Astrocyte (in vitro differentiated cells and primary cell): ENCODE measurements at regions not wholly inside any gene's neighbourhood (a gene's known extent, or its start where the extent isn't known, plus 50 kb on each side); places are given as distances from the start of the nearest gene placed in this dataset.

ENCODE experiments used
- DNase-seq: peaks from one replicate; pipeline ENCODE4 v3.0.0-alpha.2; 2010; ENCODE audit warnings: low read depth
- FAIRE-seq: peaks from 2 replicates; lab custom pipeline; 2011; peaks lifted over from hg19 to GRCh38; lab: Jason Lieb, UNC
- H2AFZ ChIP-seq: 2 replicates; pipeline ENCODE4 v1.6.0; 2012; ENCODE audit warnings: low read depth, low read length, inconsistent platforms
- H3K27ac ChIP-seq: 2 replicates; pipeline ENCODE4 v1.5.1; 2011; ENCODE audit warnings: low read depth, low read length, inconsistent platforms
- H3K27me3 ChIP-seq: 2 replicates; pipeline ENCODE4 v1.6.0; 2011; ENCODE audit warnings: low read length, inconsistent platforms; ENCODE audit not compliant: insufficient read depth
- H3K36me3 ChIP-seq: 2 replicates; pipeline ENCODE4 v1.5.1; 2011; ENCODE audit warnings: low read length, inconsistent platforms; ENCODE audit not compliant: insufficient read depth
- H3K4me1 ChIP-seq: 2 replicates; pipeline ENCODE4 v1.5.1; 2011; ENCODE audit warnings: low read length, inconsistent platforms; ENCODE audit not compliant: insufficient read depth
- H3K4me2 ChIP-seq: 2 replicates; pipeline ENCODE4 v1.6.0; 2012; ENCODE audit warnings: low read length, inconsistent platforms
- H3K4me3 ChIP-seq: 2 replicates; pipeline ENCODE4 v1.5.1; 2011; ENCODE audit warnings: low read depth, mild to moderate bottlenecking, low read length, inconsistent platforms; ENCODE audit not compliant: insufficient read depth
- H3K79me2 ChIP-seq: 2 replicates; pipeline ENCODE4 v1.6.0; 2012; ENCODE audit warnings: mild to moderate bottlenecking, low read length, inconsistent platforms; ENCODE audit not compliant: insufficient read depth
- H3K9ac ChIP-seq: 2 replicates; pipeline ENCODE4 v1.6.0; 2012; ENCODE audit warnings: mild to moderate bottlenecking, low read length, inconsistent platforms
- H3K9me3 ChIP-seq: 2 replicates; pipeline ENCODE4 v1.5.1; 2012; ENCODE audit warnings: low read depth, mild to moderate bottlenecking, low read length, inconsistent platforms; ENCODE audit not compliant: insufficient read depth
- H4K20me1 ChIP-seq: 2 replicates; pipeline ENCODE4 v1.6.0; 2012; ENCODE audit warnings: low read length, inconsistent platforms; ENCODE audit not compliant: insufficient read depth
- H3K27ac Mint-ChIP-seq: one replicate; pipeline ENCODE4 v1.8.0; 2021; ENCODE audit warnings: mild to moderate bottlenecking, mixed read lengths; ENCODE audit not compliant: unreplicated experiment
- H3K27me3 Mint-ChIP-seq: one replicate; pipeline ENCODE4 v1.8.0; 2021; ENCODE audit warnings: low read depth, mixed read lengths; ENCODE audit not compliant: unreplicated experiment
- H3K36me3 Mint-ChIP-seq: one replicate; pipeline ENCODE4 v1.8.0; 2021; ENCODE audit warnings: low read depth, mixed read lengths; ENCODE audit not compliant: unreplicated experiment
- H3K4me1 Mint-ChIP-seq: one replicate; pipeline ENCODE4 v1.8.0; 2021; ENCODE audit warnings: low read depth, mixed read lengths; ENCODE audit not compliant: unreplicated experiment
- H3K4me3 Mint-ChIP-seq: one replicate; pipeline ENCODE4 v1.8.0; 2021; ENCODE audit warnings: mild to moderate bottlenecking, moderate library complexity, mixed read lengths; ENCODE audit not compliant: unreplicated experiment
- H3K9me3 Mint-ChIP-seq: one replicate; pipeline ENCODE4 v1.8.0; 2021; ENCODE audit warnings: mild to moderate bottlenecking, mixed read lengths; ENCODE audit not compliant: unreplicated experiment
- EZH2 ChIP-seq: IDR thresholded peaks from 2 replicates; pipeline ENCODE4 v1.6.1; 2012; ENCODE audit warnings: mild to moderate bottlenecking, low read length, inconsistent platforms; ENCODE audit not compliant: insufficient read depth
- TF ChIP-seq, protein P1 (sequence below): IDR thresholded peaks from 2 replicates; pipeline ENCODE4 v1.5.1; 2011; ENCODE audit warnings: low read depth, mild to moderate bottlenecking, inconsistent platforms, low read length, moderate library complexity; ENCODE audit not compliant: insufficient read depth

DNA sequence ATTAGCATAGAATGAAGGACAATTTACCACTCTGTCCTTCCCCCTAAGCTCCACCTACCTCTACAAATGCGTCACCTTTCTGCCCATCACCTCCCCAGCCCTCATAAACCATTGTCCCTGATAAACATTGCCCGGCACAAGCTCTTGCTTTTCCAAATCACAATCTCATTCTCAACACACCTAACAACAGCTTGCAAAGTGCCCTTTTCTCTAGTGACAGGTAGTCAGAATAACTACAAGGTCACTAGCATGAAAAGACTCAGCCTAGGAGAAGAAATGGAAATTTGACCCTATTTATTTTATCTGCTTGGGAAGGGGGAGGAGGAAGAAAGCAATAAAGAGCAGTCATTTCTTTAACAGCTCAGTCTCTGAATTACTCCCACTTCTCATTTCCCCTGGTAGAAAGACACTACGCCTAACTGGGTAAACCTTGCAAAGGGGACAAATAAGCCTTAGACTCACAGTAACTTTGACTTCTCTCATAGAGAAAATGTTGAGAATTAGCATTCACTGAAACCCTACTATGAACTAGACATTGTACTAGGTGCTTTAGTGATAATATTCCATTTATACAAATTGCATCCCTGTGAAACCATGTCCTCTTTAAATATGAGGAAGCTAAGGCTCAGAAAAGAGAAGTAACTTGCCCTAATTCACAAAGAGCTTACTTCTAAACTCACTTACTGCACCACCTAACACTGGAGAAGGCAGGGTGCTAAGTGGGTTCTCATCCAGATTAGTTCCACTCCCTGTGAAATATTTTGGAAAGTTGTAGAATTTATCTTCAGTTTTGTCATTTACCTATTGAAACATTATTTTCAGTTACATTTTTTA, 116.2 kb upstream of the FNDC3A start:
- Histone ChIP-seq H3K4me3 (no peak overlapping the region), H3K9ac (no peak overlapping the region), H3K27ac (no peak overlapping the region), H3K4me1 (no peaks in the 10 kb centered on the region), H2AFZ (no peak overlapping the region), H3K9me3 (no peaks in the 10 kb centered on the region), H4K20me1 (no peaks in the 10 kb centered on the region), H3K27me3 (no peaks in the 10 kb centered on the region), H3K4me2 (no peak overlapping the region), H3K36me3 (no peaks in the 10 kb centered on the region), H3K79me2 (no peaks in the 10 kb centered on the region)
- no peak for DNase-seq
- no peak for TF ChIP-seq EZH2
- TF ChIP-seq, protein P1, sequence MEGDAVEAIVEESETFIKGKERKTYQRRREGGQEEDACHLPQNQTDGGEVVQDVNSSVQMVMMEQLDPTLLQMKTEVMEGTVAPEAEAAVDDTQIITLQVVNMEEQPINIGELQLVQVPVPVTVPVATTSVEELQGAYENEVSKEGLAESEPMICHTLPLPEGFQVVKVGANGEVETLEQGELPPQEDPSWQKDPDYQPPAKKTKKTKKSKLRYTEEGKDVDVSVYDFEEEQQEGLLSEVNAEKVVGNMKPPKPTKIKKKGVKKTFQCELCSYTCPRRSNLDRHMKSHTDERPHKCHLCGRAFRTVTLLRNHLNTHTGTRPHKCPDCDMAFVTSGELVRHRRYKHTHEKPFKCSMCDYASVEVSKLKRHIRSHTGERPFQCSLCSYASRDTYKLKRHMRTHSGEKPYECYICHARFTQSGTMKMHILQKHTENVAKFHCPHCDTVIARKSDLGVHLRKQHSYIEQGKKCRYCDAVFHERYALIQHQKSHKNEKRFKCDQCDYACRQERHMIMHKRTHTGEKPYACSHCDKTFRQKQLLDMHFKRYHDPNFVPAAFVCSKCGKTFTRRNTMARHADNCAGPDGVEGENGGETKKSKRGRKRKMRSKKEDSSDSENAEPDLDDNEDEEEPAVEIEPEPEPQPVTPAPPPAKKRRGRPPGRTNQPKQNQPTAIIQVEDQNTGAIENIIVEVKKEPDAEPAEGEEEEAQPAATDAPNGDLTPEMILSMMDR, result no peak
- Mint-ChIP-seq H3K4me3 (no peak overlapping the region), H3K4me1 (no peaks in the 10 kb centered on the region), H3K27ac (no peak overlapping the region), H3K9me3 (no peaks in the 10 kb centered on the region), H3K36me3 (no peaks in the 10 kb centered on the region), H3K27me3 (no peaks in the 10 kb centered on the region)
- FAIRE-seq, result no peak

DNA sequence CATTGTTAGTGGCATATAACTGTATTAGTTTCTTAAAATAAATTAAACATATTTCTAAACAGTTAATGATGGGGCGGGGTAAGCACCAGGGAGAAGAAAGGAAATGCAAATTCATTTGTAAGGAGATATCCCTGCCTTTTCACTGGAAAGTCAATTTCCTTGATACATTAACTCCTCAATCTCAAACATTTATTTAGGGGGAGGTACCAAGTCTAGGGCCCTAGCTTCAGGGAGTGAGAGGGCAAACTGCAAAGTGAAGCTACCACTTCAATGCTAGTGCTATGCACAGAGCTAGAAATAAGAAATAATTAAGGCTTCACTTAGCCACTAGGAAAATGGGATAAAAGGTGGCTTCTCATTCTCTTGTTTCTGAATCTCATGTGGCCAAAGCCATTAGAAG, 115.3 kb upstream of the FNDC3A start:
- H3K9me3 Mint-ChIP-seq, result no peaks in the 10 kb centered on the region
- no peaks in the 10 kb centered on the region for H3K4me1 ChIP-seq

More for the DNA sequence above, 115.3 kb upstream of the FNDC3A start:
- no peak overlapping the region for H3K27ac ChIP-seq
- no peaks in the 10 kb centered on the region for H3K79me2 ChIP-seq
- H3K4me3 ChIP-seq, result no peak overlapping the region
- H3K27me3 ChIP-seq, result no peaks in the 10 kb centered on the region
- no peak for FAIRE-seq
- H3K9ac ChIP-seq, result no peak overlapping the region
- no peak overlapping the region for H3K27ac Mint-ChIP-seq
- TF ChIP-seq, protein P1, result no peak
- no peak for TF ChIP-seq EZH2
- no peaks in the 10 kb centered on the region for H3K36me3 ChIP-seq
- no peaks in the 10 kb centered on the region for H3K36me3 Mint-ChIP-seq
- no peak overlapping the region for H2AFZ ChIP-seq
- no peak overlapping the region for H3K4me3 Mint-ChIP-seq
- H3K4me2 ChIP-seq, result no peak overlapping the region
- DNase-seq, result no peak
- H3K4me1 Mint-ChIP-seq, result no peaks in the 10 kb centered on the region
- H3K9me3 ChIP-seq, result no peaks in the 10 kb centered on the region
- no peaks in the 10 kb centered on the region for H4K20me1 ChIP-seq
- H3K27me3 Mint-ChIP-seq, result no peaks in the 10 kb centered on the region
